ENCODE measurements at regions not wholly inside any gene's neighbourhood (a gene's known extent, or its start where the extent isn't known, plus 50 kb on each side); places are given as distances from the start of the nearest gene placed in this dataset.

DNA sequence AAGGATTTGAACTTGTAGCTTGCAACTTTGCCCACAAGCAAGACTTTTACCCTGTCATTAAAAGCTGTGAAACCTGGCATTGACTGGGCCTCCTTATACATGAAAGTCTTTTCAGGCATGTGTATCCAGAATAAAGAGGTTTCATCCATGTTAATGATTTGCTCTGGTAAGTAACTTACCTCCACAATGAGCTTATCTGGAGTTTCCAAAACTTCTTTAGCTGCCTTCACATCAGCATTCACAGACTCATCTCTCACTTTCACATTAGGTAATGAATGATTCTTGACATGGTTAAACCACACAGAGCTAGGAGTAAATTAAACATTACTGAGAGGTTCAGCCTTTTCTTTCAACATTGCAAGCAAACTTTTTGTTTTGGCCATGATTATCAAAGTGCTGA is 234.4 kb upstream of the CLEC14A start:
- Histone ChIP-seq H3K9me3 (no peaks in the 10 kb centered on the region), H3K4me1 (no peaks in the 10 kb centered on the region), H3K36me3 (ENCODE audit: control insufficient read depth, insufficient read depth, low read length) (no peaks in the 10 kb centered on the region), H3K27me3 (replicated peaks; ENCODE audit: control insufficient read depth, insufficient read depth, low read length) (no peaks in the 10 kb centered on the region), H3K4me3 (ENCODE audit: low read depth, low read length) (no peak overlapping the region)
- no peak overlapping the region for H3K4me3 Mint-ChIP-seq (ENCODE audit: unreplicated experiment)
- no peak overlapping the region for H3K27ac Mint-ChIP-seq (ENCODE audit: unreplicated experiment)
- H3K27me3 Mint-ChIP-seq (ENCODE audit: insufficient read depth, unreplicated experiment) = no peaks in the 10 kb centered on the region
- intact Hi-C loops (cut with micrococcal nuclease; ENCODE audit: unreplicated experiment) = no loop called here
- ChIA-PET POLR2A (no interaction called here), CTCF (no interaction called here)
- TF ChIP-seq, protein P1, sequence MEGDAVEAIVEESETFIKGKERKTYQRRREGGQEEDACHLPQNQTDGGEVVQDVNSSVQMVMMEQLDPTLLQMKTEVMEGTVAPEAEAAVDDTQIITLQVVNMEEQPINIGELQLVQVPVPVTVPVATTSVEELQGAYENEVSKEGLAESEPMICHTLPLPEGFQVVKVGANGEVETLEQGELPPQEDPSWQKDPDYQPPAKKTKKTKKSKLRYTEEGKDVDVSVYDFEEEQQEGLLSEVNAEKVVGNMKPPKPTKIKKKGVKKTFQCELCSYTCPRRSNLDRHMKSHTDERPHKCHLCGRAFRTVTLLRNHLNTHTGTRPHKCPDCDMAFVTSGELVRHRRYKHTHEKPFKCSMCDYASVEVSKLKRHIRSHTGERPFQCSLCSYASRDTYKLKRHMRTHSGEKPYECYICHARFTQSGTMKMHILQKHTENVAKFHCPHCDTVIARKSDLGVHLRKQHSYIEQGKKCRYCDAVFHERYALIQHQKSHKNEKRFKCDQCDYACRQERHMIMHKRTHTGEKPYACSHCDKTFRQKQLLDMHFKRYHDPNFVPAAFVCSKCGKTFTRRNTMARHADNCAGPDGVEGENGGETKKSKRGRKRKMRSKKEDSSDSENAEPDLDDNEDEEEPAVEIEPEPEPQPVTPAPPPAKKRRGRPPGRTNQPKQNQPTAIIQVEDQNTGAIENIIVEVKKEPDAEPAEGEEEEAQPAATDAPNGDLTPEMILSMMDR (IDR thresholded peaks at IDR 0.05; ENCODE audit: insufficient read depth in 1 of 2, low read depth in 1 of 2, low read length in 1 of 2, severe bottlenecking in 1 of 2, unreplicated experiment in 1 of 2) = no peak
- H3K4me1 Mint-ChIP-seq (ENCODE audit: low read depth, unreplicated experiment) = no peaks in the 10 kb centered on the region
- no peaks in the 10 kb centered on the region for H3K36me3 Mint-ChIP-seq (ENCODE audit: insufficient read depth, unreplicated experiment)
- no peak for DNase-seq
- no TSS peak for BruUV-seq (replicated peaks)
- no peaks in the 10 kb centered on the region for H3K9me3 Mint-ChIP-seq (ENCODE audit: unreplicated experiment)

DNA sequence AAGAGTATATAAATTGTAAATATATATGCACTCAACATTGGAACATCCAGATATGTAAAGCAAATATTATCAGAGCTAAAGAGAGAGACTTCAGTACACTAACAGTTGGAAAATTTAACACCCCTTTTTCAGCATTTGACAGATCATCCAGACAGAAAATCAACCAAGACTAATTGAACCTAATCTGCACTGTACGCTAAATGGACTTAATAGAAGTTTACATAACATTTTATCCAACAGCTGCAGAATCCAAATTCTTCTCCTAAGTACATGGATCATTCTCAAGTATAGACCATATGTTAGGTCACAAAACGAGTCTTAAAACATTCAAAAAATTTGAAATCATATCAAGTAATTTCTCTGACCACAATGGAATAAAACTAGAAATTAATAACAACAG is 229.1 kb upstream of the CLEC14A start:
- POLR2A ChIA-PET = no interaction called here
- Mint-ChIP-seq H3K4me3 (ENCODE audit: unreplicated experiment) (no peak overlapping the region), H3K27me3 (ENCODE audit: insufficient read depth, unreplicated experiment) (no peaks in the 10 kb centered on the region), H3K9me3 (ENCODE audit: unreplicated experiment) (no peaks in the 10 kb centered on the region), H3K27ac (ENCODE audit: unreplicated experiment) (no peak overlapping the region), H3K4me1 (ENCODE audit: low read depth, unreplicated experiment) (no peaks in the 10 kb centered on the region), H3K36me3 (ENCODE audit: insufficient read depth, unreplicated experiment) (no peaks in the 10 kb centered on the region)
- Histone ChIP-seq H3K9me3 (peaks cover 7% of the 10 kb centered on the region; the same call in 1 of the 2 replicates), H3K4me1 (no peaks in the 10 kb centered on the region), H3K36me3 (ENCODE audit: control insufficient read depth, insufficient read depth, low read length) (no peaks in the 10 kb centered on the region), H3K4me3 (ENCODE audit: low read depth, low read length) (no peak overlapping the region), H3K27me3 (replicated peaks; ENCODE audit: control insufficient read depth, insufficient read depth, low read length) (no peaks in the 10 kb centered on the region)
- TF ChIP-seq, protein P1 (IDR thresholded peaks at IDR 0.05; ENCODE audit: insufficient read depth in 1 of 2, low read depth in 1 of 2, low read length in 1 of 2, severe bottlenecking in 1 of 2, unreplicated experiment in 1 of 2) = no peak
- no TSS peak for BruUV-seq (replicated peaks)
- CTCF ChIA-PET = interaction anchor here (0.6 kb wide), 1 partner anchor 11 kb away, joined by 5 read pairs; no protein-coding TSS in a partner anchor
- no peak for DNase-seq
- intact Hi-C loops (cut with micrococcal nuclease; ENCODE audit: unreplicated experiment) = no loop called here

DNA sequence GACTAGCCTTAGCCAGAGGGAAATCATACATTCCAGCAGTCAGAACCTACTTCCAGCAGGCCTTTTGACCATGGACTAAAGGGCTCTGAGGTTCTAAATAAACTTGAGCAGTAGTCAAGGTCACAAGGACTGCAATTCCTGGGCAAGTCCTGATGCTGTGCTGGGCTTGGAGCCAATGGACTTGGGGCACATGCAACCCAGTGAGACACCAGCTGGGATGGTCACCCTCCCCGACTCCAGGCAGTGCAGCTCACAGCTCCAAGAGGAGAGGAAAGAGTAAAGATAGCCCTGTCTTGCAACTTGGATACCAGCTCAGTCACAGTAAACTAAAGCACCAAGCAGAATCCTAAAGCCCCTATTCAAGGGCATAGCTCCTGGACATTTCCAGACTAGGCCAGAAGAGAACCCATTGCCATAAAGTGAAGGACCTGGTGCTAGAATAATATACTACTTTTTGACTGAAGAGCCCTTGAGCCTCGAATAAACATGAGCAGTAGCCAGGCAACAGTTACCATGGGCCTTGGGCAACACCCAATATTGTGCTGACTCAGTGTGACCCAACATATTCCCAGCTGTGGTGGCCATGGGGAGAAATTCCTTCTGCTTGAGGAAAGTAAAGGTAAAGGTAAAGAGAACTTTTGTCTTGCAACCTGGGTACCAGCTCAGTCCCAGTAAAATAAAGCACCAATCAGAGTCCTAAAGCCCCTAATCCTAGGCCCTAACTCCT is 226.2 kb upstream of the CLEC14A start:
- no peaks in the 10 kb centered on the region for H3K27me3 ChIP-seq (replicated peaks; ENCODE audit: control insufficient read depth, insufficient read depth, low read length)
- DNase-seq = no peak
- POLR2A ChIA-PET = no interaction called here
- no peak overlapping the region for H3K27ac Mint-ChIP-seq (ENCODE audit: unreplicated experiment)
- CTCF ChIA-PET = no interaction called here
- peaks cover 10% of the 10 kb centered on the region; the same call in 1 of the 2 replicates for H3K9me3 ChIP-seq
- no peak overlapping the region for H3K4me3 Mint-ChIP-seq (ENCODE audit: unreplicated experiment)
- H3K36me3 Mint-ChIP-seq (ENCODE audit: insufficient read depth, unreplicated experiment) = no peaks in the 10 kb centered on the region
- H3K36me3 ChIP-seq (ENCODE audit: control insufficient read depth, insufficient read depth, low read length) = no peaks in the 10 kb centered on the region
- intact Hi-C loops (cut with micrococcal nuclease; ENCODE audit: unreplicated experiment) = no loop called here
- H3K4me1 ChIP-seq = no peaks in the 10 kb centered on the region
- H3K9me3 Mint-ChIP-seq (ENCODE audit: unreplicated experiment) = peaks cover 18% of the 10 kb centered on the region
- TF ChIP-seq, protein P1 (IDR thresholded peaks at IDR 0.05; ENCODE audit: insufficient read depth in 1 of 2, low read depth in 1 of 2, low read length in 1 of 2, severe bottlenecking in 1 of 2, unreplicated experiment in 1 of 2) = no peak
- BruUV-seq (replicated peaks) = no TSS peak
- H3K27me3 Mint-ChIP-seq (ENCODE audit: insufficient read depth, unreplicated experiment) = no peaks in the 10 kb centered on the region
- no peaks in the 10 kb centered on the region for H3K4me1 Mint-ChIP-seq (ENCODE audit: low read depth, unreplicated experiment)
- no peak overlapping the region for H3K4me3 ChIP-seq (ENCODE audit: low read depth, low read length)

All from Caco-2 (cell line).